Fibroblast of skin of abdomen (primary cell): ENCODE measurements at regions not wholly inside any gene's neighbourhood (a gene's known extent, or its start where the extent isn't known, plus 50 kb on each side); places are given as distances from the start of the nearest gene placed in this dataset.
A peak's percentile ranks its signal among the peaks of the same experiment; 100 is the strongest.

Source experiments
- DNase-seq: peaks from one replicate; pipeline ENCODE4 v3.0.0-alpha.2; 2013

DNA sequence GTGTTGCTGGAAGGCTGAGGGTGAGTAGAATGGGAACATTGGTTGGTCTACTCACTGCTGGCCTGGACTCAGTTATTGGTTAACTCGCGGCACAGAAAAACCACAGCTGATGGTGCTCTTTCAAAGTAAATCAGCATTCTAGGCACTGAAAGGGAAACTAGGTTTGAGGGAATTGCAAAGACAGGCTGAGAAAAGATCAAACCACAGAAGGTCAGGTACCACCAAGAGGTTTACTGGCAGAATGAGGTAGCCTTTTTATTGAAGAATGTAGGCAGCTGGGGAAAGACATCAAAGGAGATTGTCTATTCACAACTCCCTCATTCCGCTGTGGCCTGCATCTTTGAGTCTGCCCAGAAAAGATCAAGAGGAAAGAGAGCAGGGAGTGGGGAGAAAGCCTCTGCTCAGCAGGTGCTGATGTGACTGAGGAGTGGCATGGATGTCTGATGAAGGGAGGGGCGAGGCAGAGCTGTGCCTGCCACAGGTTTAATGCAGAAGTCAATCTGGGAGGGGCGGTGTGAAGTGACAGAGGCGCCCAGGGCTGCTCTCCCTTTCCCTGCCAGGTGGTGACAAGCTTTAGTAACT is 255.5 kb downstream of the MAN2A1 start:
- no peak for DNase-seq

DNA sequence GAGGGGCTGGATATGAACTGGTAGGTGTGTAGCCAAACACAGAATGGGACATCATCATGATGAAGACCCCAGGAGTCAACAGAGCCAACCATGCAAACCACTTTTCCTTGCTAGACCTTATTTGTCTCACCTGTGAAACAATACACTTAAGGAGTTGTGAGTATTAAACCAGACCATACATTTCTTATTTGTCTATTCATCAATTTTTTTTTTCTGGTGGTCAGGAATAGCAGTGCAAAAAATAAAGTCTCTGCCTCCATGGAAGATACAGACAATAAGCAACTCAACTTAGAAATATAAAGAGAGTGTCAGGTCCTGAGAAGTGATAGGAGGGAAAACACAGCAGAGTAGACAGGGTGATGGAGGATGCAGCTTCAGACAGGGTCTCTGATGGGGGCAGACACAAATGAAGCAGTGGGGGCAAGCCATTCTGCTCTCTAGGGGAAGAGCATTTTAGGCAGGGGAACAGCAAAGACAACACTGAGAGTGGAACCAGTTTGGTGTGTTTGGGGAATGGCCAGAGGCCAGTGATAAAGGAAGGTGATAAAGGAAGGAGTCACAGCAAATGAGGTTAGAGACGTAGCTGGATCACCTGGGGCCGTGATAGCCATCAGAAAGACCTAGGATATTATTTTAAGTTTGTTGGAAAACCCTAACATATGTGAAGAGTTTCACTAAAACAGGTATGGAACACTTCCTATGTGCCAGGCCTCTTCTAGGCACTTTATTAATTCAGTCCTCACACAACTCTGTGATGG is 256.2 kb downstream of the MAN2A1 start:
- DNase-seq, result no peak

DNA sequence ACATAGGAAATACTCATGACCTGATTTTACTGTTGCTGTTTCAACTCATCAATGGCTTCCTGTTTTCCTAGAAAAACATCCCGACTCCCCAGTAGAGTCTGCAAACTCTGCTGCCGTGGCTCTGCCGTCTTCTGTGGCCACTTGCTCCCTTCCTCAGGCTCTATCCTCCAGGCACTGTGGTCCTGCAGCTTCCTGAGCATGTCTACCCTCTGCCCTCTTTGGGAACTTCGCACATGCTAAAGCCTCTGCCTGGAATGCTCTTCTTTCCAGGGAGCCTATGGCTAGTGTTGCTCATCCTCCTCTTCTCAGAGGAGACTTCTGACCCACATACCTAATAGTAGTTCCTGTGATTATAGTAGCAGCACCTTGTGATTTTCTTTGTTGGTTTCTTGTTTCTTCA is 256.9 kb downstream of the MAN2A1 start:
- no peak for DNase-seq

DNA sequence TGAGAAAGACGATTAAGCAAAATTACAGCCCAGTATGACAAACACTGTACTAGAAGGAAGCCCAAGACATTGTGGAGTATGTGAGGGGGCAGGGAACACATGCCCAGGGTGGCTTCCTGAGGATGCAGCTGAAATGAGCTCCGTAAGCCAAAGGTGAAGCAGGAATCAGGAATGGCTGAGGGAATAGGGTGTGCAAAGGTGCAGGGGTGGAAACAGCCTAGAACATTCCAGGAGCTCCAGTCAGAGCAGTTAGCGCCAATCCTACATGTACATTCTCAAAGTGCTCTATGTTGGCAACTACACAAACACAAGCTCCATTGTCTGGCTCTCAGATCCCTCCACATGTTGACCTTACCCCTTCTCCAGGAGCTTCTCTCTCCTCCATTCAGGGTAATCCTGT is 257.9 kb downstream of the MAN2A1 start:
- DNase-seq, result no peak

DNA sequence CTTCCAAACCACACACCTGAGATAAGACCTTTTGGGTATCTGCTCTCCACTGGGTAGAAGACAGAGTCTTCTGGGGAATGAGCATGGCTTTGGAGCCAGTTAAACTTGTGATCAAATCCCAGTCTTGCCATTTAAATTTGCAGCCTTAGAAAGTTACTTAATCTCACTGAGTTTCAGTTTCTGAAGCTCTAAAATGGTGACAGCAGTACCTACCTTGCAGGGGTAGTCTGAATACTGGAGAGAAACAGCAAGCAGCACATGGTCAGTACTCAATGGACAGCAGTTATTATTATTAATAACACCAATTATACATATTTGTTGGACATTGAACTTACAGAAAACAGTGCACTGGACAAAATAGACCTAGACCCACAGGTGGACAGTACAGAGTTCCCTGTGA is 260.9 kb downstream of the MAN2A1 start:
- no peak for DNase-seq

DNA sequence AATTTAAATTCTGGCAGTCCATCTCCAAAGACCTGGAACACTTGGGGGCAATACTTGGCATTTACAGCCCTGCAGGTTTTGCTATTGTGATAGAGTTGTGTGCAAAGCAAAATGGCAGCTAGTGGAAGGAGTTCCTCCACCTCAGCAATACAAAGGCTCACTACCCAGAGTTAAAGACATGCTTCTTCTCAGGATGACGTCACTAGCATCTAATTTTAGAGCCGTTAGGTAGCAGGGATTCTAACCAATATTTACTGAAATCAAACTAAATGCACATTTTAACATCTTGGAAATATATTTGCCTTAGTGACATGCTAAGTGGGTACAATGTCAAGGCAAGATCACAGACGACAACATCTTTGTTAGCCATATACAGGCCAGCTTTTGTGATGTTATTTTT is 261.6 kb downstream of the MAN2A1 start:
- DNase-seq, result no peak

DNA sequence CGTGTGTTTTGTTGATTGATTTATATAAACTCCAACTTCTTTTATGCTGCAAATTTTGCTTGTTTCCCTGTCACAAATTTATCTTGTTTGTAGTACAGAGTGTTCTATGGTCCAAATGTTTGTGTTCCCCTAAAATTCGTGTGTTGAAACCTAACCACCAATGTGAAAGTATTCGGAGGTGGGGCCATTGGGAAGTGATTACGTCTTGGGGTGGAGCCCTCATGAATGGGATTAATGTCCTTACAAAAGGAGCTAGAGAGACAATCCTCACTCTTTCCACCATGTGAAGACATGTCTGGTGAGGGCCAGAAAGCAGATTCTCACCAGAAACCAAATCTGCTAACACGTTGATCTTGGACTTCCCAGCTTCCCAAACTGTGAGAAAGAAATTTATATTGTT is 262.0 kb downstream of the MAN2A1 start:
- no peak for DNase-seq

DNA sequence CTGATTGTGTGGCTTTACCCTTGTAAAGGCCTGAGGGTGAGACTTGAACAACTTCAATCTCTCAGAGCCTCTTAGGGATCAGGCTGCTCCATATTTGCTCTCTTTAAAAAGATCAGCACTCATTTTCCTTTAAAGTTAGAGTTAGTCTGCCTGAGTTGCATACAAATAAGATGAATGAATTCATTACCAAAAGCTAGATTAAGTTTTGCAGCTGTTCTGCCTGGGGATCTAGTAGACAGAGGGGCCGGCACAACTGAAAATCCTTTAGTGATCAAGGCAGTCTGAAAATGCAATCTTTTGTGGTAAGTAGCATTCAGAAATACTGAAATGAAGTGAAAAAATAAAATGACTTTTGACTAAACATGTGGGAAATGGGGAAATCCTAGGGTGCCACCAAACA is 264.0 kb downstream of the MAN2A1 start:
- DNase-seq, result no peak

DNA sequence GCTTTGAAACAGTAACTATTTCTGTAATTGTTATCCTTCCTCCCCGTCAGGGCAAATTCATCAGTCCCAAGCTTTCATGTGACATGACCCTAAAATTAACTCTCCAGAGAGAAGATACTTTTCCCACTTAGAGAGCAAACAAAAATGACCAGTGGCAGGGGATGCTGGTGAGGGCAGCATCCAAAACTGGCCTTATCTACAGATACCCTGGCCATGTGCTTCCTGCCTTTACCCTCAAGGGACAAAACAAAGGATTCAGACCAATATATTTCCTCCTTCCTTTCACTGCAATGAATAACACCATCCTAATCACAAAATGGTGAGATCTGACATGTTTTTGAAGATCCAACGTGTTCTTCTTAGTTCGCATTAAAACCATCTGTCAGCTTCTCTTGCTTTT is 267.2 kb downstream of the MAN2A1 start:
- no peak for DNase-seq

DNA sequence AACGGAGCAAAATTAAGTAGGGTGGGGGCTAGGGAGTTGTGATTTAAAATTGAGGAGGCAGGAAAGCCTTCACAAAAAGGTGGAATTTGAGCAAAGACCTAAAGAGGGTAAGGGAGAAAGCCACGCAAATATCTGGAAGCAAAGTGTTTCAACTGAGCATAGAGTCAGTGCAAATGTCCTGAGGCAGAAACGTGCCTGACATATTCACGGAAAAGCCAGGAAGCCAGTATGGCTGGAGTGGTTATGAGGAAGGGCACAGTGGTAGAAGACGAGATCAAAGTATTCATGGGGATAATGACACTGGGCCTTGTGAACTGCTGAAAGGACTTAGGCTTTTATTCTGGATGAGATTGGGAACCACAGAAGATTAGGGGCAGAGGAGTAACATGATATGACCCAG is 268.4 kb downstream of the MAN2A1 start:
- no peak for DNase-seq

DNA sequence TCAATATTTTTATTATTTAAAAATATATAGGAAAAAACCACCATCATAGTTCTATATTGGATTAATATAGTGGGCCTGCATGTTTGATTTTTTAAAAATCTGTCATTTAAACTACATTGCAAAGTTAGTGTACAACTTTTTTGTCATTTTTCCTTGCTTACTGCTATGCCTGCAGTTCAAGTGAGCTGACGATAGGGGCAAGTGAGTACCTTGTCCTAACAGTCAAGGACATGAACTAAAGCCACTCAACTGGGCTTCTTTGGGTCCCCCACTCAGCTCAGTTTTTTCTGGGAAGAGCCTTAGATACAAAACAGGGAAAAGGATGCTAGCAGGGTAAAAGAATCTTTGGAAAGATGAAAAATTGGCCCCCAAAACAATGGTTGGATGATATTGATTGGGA is 269.9 kb downstream of the MAN2A1 start:
- no peak for DNase-seq

DNA sequence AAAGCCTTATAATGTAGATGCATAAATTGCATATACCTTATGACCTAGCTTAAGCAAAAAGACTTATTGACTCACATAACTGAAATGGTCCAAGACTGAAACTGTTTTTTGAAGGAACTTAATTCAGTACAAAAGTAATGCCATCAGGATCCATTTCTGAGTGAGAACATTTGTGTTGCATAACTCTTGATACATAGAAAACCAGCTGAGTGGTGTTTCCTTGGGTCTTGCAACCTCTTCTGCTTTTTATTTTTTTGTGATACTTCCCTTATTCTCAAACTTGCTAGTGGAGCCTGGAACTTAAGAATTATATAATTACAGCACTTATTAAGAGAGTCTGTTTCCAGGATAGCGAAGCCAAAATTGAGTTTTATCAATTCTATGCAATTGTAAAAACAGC is 272.0 kb downstream of the MAN2A1 start:
- no peak for DNase-seq

DNA sequence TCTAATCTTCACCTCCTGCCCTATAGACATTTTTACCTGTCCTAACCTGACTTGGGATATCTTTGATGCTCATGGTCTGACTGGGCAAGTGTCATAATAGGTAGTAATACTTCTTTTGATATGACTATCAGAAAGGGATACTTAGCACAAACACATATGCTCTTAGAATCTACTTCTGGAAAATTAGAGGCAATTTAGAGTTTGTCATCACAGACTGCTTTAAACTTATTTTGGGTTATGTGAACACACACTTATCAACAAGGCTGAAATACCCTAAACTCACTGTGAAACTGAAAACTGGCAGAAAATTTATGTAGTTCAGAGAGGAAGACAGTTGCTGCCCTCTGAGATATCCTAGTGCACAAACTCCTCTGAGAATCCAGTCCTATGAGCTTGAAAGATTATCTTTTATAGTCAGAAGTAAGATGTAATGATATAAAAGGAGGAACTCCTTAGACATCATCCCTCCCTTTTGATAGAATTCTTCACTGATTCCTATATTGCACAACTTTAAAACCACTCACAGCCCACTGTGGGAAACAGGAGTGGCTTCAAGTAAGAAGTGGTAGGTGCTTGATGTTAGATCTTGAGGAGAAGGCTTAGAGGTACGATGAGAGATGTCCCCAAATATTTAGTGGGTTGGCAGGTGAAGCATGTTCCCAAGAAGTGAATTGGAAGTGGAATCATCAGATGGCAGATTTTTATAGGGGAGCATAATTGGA is 273.3 kb downstream of the MAN2A1 start:
- DNase-seq, result no peak

DNA sequence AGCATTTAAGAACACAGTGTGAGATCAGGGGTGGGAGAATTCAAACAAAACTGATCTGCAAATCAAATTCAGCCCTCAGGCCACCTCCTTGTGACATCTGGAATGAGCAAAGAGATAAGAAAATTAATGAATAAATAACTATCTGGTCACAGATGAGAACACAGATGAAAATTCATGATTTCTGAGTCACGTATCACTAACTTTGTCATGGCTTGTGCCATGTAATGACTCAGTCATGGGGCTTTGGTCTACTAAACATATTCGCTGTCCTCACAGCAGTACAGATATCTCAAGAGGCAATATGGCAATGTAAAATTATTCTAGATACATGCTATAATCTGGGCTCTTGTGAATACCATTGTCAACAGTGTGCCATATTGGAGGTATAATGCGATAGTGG is 274.4 kb downstream of the MAN2A1 start:
- no peak for DNase-seq

DNA sequence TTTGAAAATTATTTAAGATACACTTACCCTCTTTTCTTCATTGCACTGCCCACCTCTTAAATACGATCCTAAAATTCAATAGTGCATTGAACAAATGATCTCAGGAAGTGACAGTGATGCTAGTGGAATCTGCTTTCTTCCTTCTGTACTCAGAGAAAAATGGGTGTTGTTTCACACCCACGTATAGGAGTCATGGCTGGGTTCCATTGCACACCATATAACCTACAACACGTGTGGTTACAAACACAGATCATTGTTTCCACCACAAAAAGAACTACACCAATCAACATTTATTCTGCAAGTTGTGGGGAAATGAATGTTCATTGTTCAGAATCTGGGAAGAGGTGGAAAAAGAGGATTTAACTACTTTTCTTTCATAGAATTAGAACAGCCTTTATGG is 275.9 kb downstream of the MAN2A1 start:
- DNase-seq, result no peak

DNA sequence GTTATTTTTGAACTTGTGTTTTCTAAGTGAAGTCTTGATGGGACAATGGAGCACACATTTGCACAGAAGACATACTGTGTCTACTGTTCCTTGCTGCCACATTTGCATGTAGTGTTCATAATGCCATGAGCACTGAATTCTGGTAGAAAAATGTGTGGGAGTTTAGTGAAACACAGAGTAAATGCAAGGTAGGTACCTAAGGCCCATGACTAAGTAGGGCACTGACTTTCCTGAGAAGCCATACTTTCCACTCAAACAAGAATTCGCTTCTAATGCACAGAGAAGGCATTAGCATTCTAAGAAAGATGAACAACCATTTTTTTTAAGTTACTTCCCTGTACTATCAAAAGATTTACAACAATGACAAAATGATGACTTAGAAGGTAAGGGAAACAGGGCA is 282.2 kb downstream of the MAN2A1 start:
- no peak for DNase-seq

DNA sequence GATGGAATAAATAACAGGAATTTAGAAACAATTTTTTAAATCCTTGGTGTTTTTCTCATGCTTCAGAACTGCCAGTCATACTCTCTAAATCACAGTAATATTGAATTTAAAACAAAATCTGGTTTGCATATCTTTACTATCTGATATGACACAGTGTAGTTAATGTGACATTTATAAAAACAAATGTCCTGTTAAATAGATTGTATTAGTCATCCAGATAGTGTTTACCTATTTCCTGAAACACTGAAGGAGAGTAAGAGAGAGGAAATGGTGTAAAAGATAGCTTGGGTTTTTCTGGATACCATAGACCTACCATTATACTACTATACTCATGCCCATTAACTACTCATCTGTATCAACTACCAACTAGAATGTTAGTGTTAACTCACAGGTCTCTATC is 292.3 kb downstream of the MAN2A1 start:
- DNase-seq, result no peak

DNA sequence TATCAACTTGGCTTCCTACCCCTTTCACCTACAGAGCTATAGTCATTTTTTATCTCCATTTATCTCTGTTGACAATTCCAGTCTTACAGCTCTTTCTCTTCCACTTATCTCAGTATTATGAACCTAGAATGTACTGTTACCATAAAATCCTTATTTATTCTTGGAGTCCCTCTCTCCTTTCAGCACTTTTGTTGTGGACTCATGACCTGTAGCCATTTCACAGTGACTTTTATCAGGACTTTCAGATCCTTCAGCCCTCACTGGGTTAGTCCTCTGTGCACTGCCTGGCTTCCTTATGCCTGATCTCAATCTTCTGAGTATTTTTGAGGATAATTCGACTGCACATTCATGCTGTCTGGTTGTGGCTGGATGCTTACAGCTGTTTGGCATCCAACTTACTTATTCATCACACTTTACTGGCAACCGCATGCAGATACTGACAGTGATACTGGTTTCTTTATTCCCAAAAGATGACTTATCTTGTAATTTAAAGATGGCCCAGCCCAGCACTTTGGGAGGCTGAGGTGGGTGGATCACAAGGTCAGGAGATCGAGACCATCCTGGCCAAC is 293.3 kb downstream of the MAN2A1 start:
- peak; percentile 38 for DNase-seq

DNA sequence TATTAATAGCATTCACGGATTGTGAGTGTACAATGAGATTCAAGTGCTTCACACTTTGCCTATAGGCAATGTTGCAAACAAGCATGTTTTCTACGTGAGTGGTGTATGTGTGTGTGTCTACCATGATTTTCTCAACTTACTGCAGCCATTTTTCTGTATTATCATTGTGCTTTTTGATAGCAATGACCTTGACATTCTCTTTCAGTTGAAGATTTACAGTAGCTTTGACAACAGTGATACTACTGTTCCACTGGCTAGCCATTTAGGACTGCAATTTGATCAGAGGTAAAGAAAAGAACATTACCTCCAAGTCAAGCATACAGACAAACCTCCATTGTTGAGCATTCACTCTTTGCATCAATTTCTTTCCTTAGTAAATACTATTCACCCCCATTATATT is 297.0 kb downstream of the MAN2A1 start:
- no peak for DNase-seq

DNA sequence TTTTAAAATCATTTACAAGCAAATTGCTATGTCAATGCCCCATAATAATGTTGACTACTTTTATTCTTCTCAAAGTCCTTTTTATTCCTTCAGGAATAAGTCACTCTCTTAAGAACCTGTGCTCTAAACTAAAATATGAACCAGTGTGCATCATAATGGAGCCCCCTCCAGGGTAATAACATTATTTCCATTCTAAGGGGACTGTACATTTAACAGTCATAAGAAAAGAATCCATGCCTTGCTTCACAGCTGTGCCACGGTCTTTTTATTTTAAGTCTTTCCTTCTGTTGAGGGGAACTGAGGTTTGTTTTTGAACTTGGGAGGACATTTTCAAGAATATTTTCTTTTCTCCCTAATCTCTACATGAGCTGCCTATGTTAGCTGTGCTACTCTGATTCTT is 297.6 kb downstream of the MAN2A1 start:
- DNase-seq, result peak; percentile 53

DNA sequence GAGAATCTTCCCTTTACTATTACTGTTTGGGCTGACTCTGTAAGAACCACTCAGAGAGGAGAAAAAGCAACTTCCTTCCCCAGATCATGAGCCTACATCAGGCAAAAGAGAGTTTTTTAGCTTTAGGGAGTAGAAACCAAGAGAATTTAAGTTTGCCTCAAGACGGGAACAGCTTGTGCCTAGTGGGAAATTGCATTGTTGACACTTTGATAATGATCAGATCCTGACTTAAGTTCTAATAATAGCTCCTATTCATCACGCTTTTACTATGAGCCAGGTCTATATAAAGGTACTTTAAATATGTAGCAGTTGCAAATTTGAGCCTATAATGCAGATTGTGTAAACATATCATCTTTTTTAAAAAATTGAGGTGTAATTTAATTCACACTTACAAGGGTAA is 298.2 kb downstream of the MAN2A1 start:
- DNase-seq, result no peak

DNA sequence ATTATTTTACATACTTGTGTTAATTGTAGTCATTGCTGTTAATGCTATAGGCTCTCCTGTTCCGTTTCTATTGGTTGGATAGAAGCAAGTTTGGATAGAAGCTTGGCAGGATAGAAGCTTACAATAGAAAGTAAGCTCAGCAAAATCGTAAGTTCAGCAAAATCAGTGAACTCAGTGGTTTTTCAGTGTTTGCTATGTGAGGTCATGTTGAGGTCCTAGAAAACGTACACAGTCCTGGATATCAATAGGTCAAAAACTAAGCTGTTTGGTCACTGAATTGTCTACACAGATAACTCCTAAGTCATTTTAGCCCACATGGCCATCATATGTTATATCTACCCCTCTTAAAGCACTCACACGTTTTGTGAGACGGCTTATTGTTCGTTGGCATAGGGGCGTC is 299.4 kb downstream of the MAN2A1 start:
- no peak for DNase-seq

DNA sequence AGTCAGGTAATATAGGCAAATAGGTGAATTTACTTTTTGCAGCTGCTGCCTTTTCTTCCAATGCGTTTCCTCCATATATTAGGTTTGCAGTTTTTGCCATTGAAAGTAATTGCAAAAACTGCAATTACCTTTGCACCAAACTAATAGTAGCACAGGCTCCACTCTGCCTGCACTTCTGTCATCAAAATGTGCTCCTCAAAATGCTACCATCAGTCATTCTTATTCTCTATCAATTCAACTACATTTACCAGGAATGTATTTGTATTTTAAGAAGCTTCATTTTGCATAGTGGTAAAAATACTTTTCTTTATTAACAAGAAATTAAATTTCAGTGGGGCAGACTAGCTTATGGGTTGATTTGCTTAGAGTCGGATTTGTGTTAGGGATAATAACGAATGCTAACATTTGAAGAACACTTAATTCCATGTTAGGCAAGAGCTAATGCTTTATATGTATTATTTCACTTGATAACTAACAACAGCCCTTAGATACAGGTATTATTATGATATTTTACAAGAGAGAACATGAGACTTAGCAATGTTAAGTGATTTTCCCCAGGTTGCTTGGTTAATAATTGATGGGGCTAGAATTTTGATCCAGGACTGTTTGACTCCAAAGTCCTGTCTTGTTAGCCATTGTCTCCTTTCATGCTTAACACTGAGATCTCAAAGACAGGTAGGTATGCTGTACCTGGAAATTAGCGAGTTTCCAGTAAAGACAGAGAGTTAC is 300.4 kb downstream of the MAN2A1 start:
- DNase-seq, result no peak
